Osteocyte (in vitro differentiated cells): ENCODE measurements at regions not wholly inside any gene's neighbourhood (a gene's known extent, or its start where the extent isn't known, plus 50 kb on each side); places are given as distances from the start of the nearest gene placed in this dataset.
"Not testable (repeated sequence)": the region's sequence is repeated elsewhere in the genome, so short reads cannot be mapped to it uniquely, and the experiment has no call there.

ENCODE experiments used
- DNase-seq: peaks from one replicate; pipeline ENCODE4 v3.0.0; 2021; ENCODE audit warnings: mixed read lengths; ENCODE audit not compliant: unreplicated experiment; ENCODE audit errors: extremely low spot score
- H3K27ac Mint-ChIP-seq: one replicate; pipeline ENCODE4 v1.8.0; 2021; ENCODE audit warnings: mild to moderate bottlenecking, mixed read lengths; ENCODE audit not compliant: unreplicated experiment
- H3K27me3 Mint-ChIP-seq: one replicate; pipeline ENCODE4 v1.8.0; 2021; ENCODE audit warnings: mixed read lengths; ENCODE audit not compliant: unreplicated experiment
- H3K36me3 Mint-ChIP-seq: one replicate; pipeline ENCODE4 v1.8.0; 2021; ENCODE audit warnings: mixed read lengths; ENCODE audit not compliant: unreplicated experiment
- H3K4me1 Mint-ChIP-seq: one replicate; pipeline ENCODE4 v1.8.0; 2021; ENCODE audit warnings: mixed read lengths; ENCODE audit not compliant: unreplicated experiment
- H3K4me3 Mint-ChIP-seq: one replicate; pipeline ENCODE4 v1.8.0; 2021; ENCODE audit warnings: mild to moderate bottlenecking, moderate library complexity, mixed read lengths; ENCODE audit not compliant: unreplicated experiment
- H3K9me3 Mint-ChIP-seq: one replicate; pipeline ENCODE4 v1.8.0; 2021; ENCODE audit warnings: mixed read lengths; ENCODE audit not compliant: unreplicated experiment
- TF ChIP-seq, protein P1 (sequence below): fragments of 200-600 bp; sonication (generic); IDR thresholded peaks from 2 replicates; pipeline ENCODE4 v1.5.0; 2021; ENCODE audit warnings: antibody characterized with exemption, mild to moderate bottlenecking, moderate library complexity

DNA sequence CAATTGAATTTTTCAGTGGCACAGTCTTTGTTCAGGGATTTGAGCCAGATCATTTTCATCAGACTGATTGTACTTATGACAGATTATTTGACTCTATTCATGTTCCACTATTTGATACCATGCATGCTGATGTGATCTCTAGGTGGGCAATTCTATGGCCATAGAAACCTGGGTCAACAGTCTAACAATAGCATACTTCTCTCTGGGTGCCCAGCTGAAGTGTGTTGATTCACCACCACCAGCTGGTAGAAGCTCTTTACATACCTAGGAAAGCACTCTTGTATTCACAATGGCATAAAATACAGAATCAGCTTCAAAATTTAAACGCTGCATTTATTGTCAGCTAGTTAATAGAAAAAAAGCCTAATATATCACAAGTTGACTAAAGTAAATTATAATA is 90.2 kb upstream of the TMTC2 start:
- H3K36me3 Mint-ChIP-seq: no peaks in the 10 kb centered on the region
- H3K9me3 Mint-ChIP-seq: no peaks in the 10 kb centered on the region

DNA sequence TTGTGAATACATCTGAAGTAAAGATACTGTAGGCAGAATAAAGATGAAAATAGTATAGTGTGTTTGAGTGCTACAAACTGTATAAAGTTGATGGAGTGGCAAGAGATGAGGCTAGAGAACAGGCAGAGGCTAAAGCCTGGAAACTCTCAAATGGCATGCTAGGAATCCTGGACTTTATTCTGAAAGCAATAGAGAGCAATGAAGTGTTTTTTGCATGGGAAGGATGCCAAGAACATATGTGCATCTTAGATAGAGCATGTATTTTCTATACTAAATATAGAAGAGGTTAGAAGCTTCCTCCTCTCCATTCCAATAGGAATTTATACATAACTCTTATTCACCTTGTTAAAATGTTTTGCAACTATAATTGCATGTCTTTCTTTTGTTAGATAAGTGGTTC is 86.3 kb upstream of the TMTC2 start:
- Mint-ChIP-seq H3K9me3 (no peaks in the 10 kb centered on the region), H3K27me3 (peaks cover 6% of the 10 kb centered on the region)

More for the DNA sequence above, 90.2 kb upstream of the TMTC2 start:
- TF ChIP-seq, protein P1, sequence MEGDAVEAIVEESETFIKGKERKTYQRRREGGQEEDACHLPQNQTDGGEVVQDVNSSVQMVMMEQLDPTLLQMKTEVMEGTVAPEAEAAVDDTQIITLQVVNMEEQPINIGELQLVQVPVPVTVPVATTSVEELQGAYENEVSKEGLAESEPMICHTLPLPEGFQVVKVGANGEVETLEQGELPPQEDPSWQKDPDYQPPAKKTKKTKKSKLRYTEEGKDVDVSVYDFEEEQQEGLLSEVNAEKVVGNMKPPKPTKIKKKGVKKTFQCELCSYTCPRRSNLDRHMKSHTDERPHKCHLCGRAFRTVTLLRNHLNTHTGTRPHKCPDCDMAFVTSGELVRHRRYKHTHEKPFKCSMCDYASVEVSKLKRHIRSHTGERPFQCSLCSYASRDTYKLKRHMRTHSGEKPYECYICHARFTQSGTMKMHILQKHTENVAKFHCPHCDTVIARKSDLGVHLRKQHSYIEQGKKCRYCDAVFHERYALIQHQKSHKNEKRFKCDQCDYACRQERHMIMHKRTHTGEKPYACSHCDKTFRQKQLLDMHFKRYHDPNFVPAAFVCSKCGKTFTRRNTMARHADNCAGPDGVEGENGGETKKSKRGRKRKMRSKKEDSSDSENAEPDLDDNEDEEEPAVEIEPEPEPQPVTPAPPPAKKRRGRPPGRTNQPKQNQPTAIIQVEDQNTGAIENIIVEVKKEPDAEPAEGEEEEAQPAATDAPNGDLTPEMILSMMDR: no peak
- DNase-seq: no peak
- Mint-ChIP-seq H3K27me3 (peaks cover 10% of the 10 kb centered on the region), H3K4me1 (no peaks in the 10 kb centered on the region), H3K27ac (no peak overlapping the region), H3K4me3 (no peak overlapping the region)

DNA sequence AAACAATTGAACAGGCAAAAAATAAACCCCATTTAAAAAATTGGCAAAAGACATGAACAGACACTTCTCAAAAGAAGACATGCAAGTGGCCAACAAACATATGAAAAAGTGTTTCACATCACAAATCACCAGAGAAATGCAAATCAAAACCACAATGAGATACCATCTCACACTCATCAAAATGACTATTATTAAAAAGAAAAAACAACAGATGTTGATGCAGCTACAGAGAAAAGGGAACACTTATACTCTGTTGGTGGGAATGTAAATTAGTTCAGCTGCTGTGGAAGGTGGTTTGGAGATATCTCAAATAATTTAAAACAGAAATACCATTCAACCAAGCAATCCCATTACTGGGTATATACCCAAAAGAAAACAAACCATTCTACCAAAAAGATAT is 83.1 kb upstream of the TMTC2 start:
- not testable (repeated sequence) for DNase-seq, H3K4me1 Mint-ChIP-seq, H3K27ac Mint-ChIP-seq, H3K36me3 Mint-ChIP-seq, H3K27me3 Mint-ChIP-seq, H3K9me3 Mint-ChIP-seq, H3K4me3 Mint-ChIP-seq

More for the DNA sequence above, 86.3 kb upstream of the TMTC2 start:
- no peaks in the 10 kb centered on the region for H3K36me3 Mint-ChIP-seq
- DNase-seq: no peak
- no peak overlapping the region for H3K4me3 Mint-ChIP-seq
- TF ChIP-seq, protein P1: no peak
- H3K27ac Mint-ChIP-seq: no peak overlapping the region
- no peaks in the 10 kb centered on the region for H3K4me1 Mint-ChIP-seq

DNA sequence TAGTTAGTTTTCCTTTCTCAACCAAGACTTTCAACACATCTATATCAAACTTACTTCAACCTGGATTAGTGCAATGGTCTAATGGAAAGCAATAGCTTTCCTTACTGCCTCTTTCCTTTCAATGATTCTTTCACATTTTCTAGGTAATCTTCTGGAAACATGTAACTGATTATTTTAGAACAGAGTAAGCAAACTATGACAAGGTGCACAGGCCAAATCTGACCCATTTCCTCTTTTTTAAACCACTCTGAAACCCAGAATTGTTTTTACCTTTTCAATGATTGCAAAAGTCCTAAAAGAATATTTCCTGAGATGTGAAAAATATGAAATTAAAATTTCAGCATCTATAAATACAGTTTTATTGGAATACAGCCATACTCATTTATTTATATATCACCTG is 81.6 kb upstream of the TMTC2 start:
- TF ChIP-seq, protein P1: no peak
- Mint-ChIP-seq H3K4me1 (peaks cover 3% of the 10 kb centered on the region), H3K36me3 (no peaks in the 10 kb centered on the region), H3K9me3 (no peaks in the 10 kb centered on the region), H3K4me3 (no peak overlapping the region), H3K27me3 (no peaks in the 10 kb centered on the region), H3K27ac (no peak overlapping the region)
- no peak for DNase-seq

DNA sequence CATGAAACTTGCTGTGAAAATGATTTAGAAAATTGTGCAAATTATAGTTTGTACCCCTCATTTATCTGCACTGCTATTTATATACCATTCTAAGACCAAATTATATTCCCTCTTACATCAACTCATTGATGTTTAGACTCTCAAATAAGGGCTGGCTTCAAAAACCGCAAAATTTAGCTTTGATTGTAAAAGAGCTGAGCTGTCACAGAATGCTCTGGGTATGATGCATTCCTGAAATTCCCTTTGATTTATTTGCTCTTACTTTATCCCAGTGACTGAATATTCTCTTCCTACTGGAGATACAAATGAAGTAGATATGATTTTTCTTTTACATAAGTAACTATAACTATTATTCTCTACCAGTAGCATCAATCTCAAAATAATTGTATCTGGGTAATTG is 78.0 kb upstream of the TMTC2 start:
- Mint-ChIP-seq H3K4me3 (no peak overlapping the region), H3K27ac (no peak overlapping the region), H3K4me1 (peaks cover 3% of the 10 kb centered on the region)

More for the DNA sequence above, 78.0 kb upstream of the TMTC2 start:
- TF ChIP-seq, protein P1: no peak
- H3K27me3 Mint-ChIP-seq: no peaks in the 10 kb centered on the region
- no peak for DNase-seq
- no peaks in the 10 kb centered on the region for H3K36me3 Mint-ChIP-seq
- H3K9me3 Mint-ChIP-seq: no peaks in the 10 kb centered on the region
